RWPE1 (cell line): ENCODE measurements at regions not wholly inside any gene's neighbourhood (a gene's known extent, or its start where the extent isn't known, plus 50 kb on each side); places are given as distances from the start of the nearest gene placed in this dataset.
"Not testable (repeated sequence)": the region's sequence is repeated elsewhere in the genome, so short reads cannot be mapped to it uniquely, and the experiment has no call there.

Experiments used
- CTCF ChIA-PET: fragments of 350-600 bp; sonication (Branson Sonifier 250); formaldehyde crosslinking; extraction: SDS; loops from one replicate; lab custom pipeline; 2021; lab: Yijun Ruan, JAX
- POLR2A ChIA-PET: fragments of 400-600 bp; formaldehyde crosslinking; extraction: SDS; loops from one replicate; lab custom pipeline; 2020; ENCODE audit warnings: antibody characterized with exemption; ENCODE audit not compliant: low non-redundant PET; lab: Yijun Ruan, JAX
- DNase-seq: peaks from one replicate; pipeline ENCODE4 v3.0.0; 2012; ENCODE audit warnings: low spot score
- H3K27ac ChIP-seq: fragments of 450-650 bp; 2 replicates; pipeline ENCODE4 v1.5.1; 2017
- CTCF ChIP-seq: fragments of 450-650 bp; conservative IDR thresholded peaks from 2 replicates; pipeline ENCODE4 v1.5.1; 2017; ENCODE audit warnings: low read depth, mild to moderate bottlenecking

DNA sequence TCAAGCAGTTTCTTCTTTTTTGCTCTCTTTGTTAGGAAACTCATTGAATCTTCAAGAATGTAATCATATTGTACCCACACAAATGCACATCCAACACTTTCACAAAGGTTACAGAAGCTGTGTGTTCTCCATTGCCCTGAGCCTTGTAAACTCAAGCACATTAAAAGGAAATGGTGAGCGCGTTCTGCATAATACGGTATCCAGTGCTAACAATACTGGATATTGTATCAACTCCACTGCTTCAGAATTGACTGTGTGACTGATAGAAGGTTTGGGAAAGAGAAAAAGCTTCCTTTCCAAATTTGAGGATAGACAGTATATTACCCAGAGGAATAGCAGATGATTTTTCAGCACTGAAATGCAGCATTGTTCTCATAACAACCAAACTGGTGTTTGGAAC is 268.9 kb upstream of the RBMS3 start:
- ChIA-PET CTCF (no interaction called here), POLR2A (no interaction called here)
- no peak for DNase-seq
- no peak overlapping the region for H3K27ac ChIP-seq
- no peak for TF ChIP-seq CTCF

DNA sequence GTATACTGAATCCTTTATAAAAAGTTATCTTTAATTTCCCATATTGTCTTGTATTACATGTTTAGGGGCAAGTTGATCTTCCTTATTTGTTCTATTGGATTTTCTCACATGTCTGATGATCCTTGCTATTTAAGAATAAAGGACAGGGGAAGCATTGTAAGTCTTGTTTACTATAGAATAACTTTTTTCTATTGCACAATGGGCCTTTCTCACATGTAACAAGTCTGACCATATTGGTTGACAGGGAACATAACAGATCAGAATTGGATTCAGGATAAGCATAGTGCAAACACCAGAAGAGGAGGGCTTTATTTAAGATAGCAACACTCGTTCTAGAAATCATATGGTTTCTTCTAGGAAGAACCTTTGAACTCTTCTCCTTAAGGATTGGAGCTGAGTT is 257.9 kb upstream of the RBMS3 start:
- ChIA-PET CTCF (interaction anchor here (0.7 kb wide), 1 partner anchor 23 kb away, joined by 3 read pairs; no protein-coding TSS in a partner anchor), POLR2A (no interaction called here)
- TF ChIP-seq CTCF: no peak
- DNase-seq: no peak
- H3K27ac ChIP-seq: no peak overlapping the region

DNA sequence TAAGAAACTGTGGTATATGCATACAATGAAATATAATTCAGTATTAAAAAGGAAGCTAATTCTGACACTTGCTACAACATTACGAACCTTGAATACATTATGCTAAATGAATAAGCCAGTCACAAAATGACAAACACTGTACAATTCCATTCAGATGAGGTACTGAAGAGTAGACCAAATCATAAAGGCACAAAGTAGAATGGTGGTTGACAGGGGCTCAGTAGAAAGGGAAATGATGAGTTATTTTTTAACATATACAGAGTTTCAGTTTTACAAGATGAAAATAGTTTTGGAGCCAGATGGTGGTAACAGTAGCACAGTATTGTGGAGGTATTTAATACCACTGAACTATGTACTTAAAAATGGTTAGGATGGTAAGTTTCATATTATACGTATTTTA is 254.6 kb upstream of the RBMS3 start:
- CTCF ChIA-PET: no interaction called here
- no peak for DNase-seq

GRCh38 chr3:29026959-29027358 is 253.9 kb upstream of the RBMS3 start:
- H3K27ac ChIP-seq: no peak overlapping the region
- CTCF ChIA-PET: no interaction called here
- TF ChIP-seq CTCF: no peak
- DNase-seq: peak; percentile 20
- POLR2A ChIA-PET: no interaction called here

More for the DNA sequence above, 254.6 kb upstream of the RBMS3 start:
- H3K27ac ChIP-seq: no peak overlapping the region
- no peak for TF ChIP-seq CTCF
- POLR2A ChIA-PET: no interaction called here

DNA sequence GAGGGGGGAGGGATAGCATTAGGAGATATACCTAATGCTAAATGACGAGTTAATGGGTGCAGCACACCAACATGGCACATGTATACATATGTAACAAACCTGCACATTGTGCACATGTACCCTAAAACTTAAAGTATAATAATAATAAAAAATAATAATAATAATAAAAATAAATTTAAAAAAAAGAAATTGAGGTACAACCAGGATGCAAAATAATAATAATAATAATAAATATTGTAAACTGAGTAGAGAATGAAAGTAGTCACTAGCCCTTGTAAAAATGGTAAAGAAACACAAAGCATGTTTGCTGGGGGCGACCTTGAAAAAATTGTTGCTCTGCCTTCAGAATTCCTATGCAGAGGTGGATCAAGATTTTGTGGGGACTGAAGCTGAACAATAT is 249.7 kb upstream of the RBMS3 start:
- CTCF ChIA-PET, DNase-seq, H3K27ac ChIP-seq, POLR2A ChIA-PET: not testable (repeated sequence)

DNA sequence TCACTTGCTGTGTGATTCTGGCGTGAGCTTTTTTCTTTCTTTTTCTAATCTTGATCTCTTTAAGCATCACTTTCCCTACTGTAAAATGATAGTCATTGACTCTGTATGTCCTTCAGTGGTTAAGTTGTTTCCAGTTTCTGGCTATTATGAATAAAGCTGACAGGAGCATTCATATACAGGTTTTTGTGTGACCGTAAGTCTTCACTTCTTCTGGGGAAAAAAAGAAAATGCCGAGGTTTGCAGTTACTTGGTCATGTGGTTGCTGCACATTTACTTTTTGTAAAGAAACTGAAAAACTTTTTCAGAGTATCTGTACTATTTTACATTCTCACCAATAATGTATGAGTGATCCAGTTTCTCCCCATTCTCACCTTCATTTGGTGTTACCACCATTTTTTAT is 247.4 kb upstream of the RBMS3 start:
- POLR2A ChIA-PET: no interaction called here
- H3K27ac ChIP-seq: no peak overlapping the region
- DNase-seq: no peak
- CTCF ChIA-PET: no interaction called here
- TF ChIP-seq CTCF: no peak

- ChIA-PET CTCF (no interaction called here), POLR2A (no interaction called here)
- no peak for TF ChIP-seq CTCF
- no peak for DNase-seq
- H3K27ac ChIP-seq: no peak overlapping the region
Measured at GRCh38 chr3:29050155-29050554, 230.7 kb upstream of the RBMS3 start.
